ENCODE measurements at regions not wholly inside any gene's neighbourhood (a gene's known extent, or its start where the extent isn't known, plus 50 kb on each side); places are given as distances from the start of the nearest gene placed in this dataset.

DNA sequence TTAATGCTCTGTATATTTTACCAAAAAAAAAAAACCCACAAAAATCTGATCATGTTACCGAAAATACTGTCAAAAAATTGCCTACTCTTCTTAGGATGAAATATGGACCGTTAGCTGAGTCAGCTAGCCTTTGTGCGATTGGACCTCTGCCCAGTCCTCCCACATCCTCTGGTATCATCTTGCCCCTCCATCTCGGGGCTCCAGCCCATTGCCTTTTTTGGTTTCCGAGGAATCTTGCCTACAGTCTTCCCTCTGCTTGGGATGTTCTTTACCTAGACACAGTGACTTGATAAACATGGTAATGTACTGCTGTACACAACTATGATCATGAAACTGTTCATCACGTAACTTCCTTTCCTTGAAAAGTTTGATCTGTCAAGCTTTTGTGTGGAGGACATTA, 371.4 kb downstream of the SV2B start:
- TF ChIP-seq CTCF (IDR thresholded peaks at IDR 0.05; ENCODE audit: insufficient read depth, low read length, poor library complexity, severe bottlenecking) (no peak), EZH2phosphoT487 (conservative IDR thresholded peaks at IDR 0.05; ENCODE audit: low read length) (no peak)

Measured in SU-DHL-6 (cell line).